HepG2 (cell line): ENCODE measurements at regions not wholly inside any gene's neighbourhood (a gene's known extent, or its start where the extent isn't known, plus 50 kb on each side); places are given as distances from the start of the nearest gene placed in this dataset.

Experiments
- ATAD3A ChIP-seq: sonication (generic); formaldehyde crosslinking; IDR thresholded peaks from 2 replicates; pipeline ENCODE4 v1.4.0; 2020; ENCODE audit warnings: missing genetic modification reagents
- CCDC6 ChIP-seq: sonication (generic); formaldehyde crosslinking; IDR thresholded peaks from 2 replicates; pipeline ENCODE4 v1.8.1; 2022; ENCODE audit warnings: mild to moderate bottlenecking, missing genetic modification reagents, moderate library complexity
- NR2F2 ChIP-seq: IDR thresholded peaks from 2 replicates; pipeline ENCODE4 v1.6.1; 2012; ENCODE audit warnings: low read depth, inconsistent platforms, borderline replicate concordance
- PLRG1 ChIP-seq: fragments of 450-650 bp; conservative IDR thresholded peaks from 2 replicates; pipeline ENCODE4 v1.6.1; 2016
- PTBP1 ChIP-seq: fragments of 200-400 bp; formaldehyde crosslinking; IDR thresholded peaks from 2 replicates; pipeline ENCODE4 v1.6.1; 2018; ENCODE audit warnings: low read length, low read depth; ENCODE audit not compliant: poor library complexity, severe bottlenecking
- ZNF576 ChIP-seq: sonication (generic); formaldehyde crosslinking; IDR thresholded peaks from 2 replicates; pipeline ENCODE4 v1.4.0; 2020; ENCODE audit warnings: mild to moderate bottlenecking, missing genetic modification reagents
- ZNF615 ChIP-seq: sonication (generic); formaldehyde crosslinking; IDR thresholded peaks from 2 replicates; pipeline ENCODE4 v1.5.0; 2020; ENCODE audit warnings: mild to moderate bottlenecking, missing genetic modification reagents, borderline replicate concordance
- ZNF678 ChIP-seq: sonication (generic); formaldehyde crosslinking; IDR thresholded peaks from 2 replicates; pipeline ENCODE4 v1.4.0; 2020; ENCODE audit warnings: mild to moderate bottlenecking, missing genetic modification reagents
- TF ChIP-seq, protein P1 (sequence below): sonication (generic); formaldehyde crosslinking; IDR thresholded peaks from 2 replicates; pipeline ENCODE4 v1.5.1; 2020; ENCODE audit warnings: missing genetic modification reagents, mild to moderate bottlenecking, borderline replicate concordance
- TF ChIP-seq, protein P2 (sequence below), 2 experiments: fragments of 450-650 bp in 1 of 2; sonication (generic) in 1 of 2; formaldehyde crosslinking in 1 of 2; IDR thresholded peaks; 2 replicates each; pipeline versions ENCODE4 v1.6.1 to v1.8.0; 2016 to 2022; ENCODE audit warnings: antibody characterized with exemption in 1 of 2, mild to moderate bottlenecking in 1 of 2, missing genetic modification reagents in 1 of 2
- TF ChIP-seq, protein P3 (sequence below): sonication (generic); formaldehyde crosslinking; IDR thresholded peaks from 2 replicates; pipeline ENCODE4 v1.4.0; 2020; ENCODE audit warnings: missing genetic modification reagents, borderline replicate concordance

- TF ChIP-seq NR2F2 (no peak; the same call in 1 of the 2 replicates), ATAD3A (CRISPR knock-in tag) (no peak), ZNF615 (CRISPR knock-in tag) (no peak), PLRG1 (no peak), PTBP1 (no peak), ZNF576 (CRISPR knock-in tag) (no peak), CCDC6 (no peak), ZNF678 (no peak)
- TF ChIP-seq, protein P1, sequence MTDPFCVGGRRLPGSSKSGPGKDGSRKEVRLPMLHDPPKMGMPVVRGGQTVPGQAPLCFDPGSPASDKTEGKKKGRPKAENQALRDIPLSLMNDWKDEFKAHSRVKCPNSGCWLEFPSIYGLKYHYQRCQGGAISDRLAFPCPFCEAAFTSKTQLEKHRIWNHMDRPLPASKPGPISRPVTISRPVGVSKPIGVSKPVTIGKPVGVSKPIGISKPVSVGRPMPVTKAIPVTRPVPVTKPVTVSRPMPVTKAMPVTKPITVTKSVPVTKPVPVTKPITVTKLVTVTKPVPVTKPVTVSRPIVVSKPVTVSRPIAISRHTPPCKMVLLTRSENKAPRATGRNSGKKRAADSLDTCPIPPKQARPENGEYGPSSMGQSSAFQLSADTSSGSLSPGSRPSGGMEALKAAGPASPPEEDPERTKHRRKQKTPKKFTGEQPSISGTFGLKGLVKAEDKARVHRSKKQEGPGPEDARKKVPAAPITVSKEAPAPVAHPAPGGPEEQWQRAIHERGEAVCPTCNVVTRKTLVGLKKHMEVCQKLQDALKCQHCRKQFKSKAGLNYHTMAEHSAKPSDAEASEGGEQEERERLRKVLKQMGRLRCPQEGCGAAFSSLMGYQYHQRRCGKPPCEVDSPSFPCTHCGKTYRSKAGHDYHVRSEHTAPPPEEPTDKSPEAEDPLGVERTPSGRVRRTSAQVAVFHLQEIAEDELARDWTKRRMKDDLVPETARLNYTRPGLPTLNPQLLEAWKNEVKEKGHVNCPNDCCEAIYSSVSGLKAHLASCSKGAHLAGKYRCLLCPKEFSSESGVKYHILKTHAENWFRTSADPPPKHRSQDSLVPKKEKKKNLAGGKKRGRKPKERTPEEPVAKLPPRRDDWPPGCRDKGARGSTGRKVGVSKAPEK (CRISPR knock-in tag): 0 out of 2 replicates have a peak, but pooled peaks have one; percentile 60
- TF ChIP-seq, protein P2, sequence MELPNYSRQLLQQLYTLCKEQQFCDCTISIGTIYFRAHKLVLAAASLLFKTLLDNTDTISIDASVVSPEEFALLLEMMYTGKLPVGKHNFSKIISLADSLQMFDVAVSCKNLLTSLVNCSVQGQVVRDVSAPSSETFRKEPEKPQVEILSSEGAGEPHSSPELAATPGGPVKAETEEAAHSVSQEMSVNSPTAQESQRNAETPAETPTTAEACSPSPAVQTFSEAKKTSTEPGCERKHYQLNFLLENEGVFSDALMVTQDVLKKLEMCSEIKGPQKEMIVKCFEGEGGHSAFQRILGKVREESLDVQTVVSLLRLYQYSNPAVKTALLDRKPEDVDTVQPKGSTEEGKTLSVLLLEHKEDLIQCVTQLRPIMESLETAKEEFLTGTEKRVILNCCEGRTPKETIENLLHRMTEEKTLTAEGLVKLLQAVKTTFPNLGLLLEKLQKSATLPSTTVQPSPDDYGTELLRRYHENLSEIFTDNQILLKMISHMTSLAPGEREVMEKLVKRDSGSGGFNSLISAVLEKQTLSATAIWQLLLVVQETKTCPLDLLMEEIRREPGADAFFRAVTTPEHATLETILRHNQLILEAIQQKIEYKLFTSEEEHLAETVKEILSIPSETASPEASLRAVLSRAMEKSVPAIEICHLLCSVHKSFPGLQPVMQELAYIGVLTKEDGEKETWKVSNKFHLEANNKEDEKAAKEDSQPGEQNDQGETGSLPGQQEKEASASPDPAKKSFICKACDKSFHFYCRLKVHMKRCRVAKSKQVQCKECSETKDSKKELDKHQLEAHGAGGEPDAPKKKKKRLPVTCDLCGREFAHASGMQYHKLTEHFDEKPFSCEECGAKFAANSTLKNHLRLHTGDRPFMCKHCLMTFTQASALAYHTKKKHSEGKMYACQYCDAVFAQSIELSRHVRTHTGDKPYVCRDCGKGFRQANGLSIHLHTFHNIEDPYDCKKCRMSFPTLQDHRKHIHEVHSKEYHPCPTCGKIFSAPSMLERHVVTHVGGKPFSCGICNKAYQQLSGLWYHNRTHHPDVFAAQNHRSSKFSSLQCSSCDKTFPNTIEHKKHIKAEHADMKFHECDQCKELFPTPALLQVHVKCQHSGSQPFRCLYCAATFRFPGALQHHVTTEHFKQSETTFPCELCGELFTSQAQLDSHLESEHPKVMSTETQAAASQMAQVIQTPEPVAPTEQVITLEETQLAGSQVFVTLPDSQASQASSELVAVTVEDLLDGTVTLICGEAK (IDR thresholded peaks at IDR 0.05): no peak
- TF ChIP-seq, protein P2 (CRISPR knock-in tag; IDR thresholded peaks at IDR 0.05): peak; percentile 62; the same call in 1 of the 2 replicates
- TF ChIP-seq, protein P3, sequence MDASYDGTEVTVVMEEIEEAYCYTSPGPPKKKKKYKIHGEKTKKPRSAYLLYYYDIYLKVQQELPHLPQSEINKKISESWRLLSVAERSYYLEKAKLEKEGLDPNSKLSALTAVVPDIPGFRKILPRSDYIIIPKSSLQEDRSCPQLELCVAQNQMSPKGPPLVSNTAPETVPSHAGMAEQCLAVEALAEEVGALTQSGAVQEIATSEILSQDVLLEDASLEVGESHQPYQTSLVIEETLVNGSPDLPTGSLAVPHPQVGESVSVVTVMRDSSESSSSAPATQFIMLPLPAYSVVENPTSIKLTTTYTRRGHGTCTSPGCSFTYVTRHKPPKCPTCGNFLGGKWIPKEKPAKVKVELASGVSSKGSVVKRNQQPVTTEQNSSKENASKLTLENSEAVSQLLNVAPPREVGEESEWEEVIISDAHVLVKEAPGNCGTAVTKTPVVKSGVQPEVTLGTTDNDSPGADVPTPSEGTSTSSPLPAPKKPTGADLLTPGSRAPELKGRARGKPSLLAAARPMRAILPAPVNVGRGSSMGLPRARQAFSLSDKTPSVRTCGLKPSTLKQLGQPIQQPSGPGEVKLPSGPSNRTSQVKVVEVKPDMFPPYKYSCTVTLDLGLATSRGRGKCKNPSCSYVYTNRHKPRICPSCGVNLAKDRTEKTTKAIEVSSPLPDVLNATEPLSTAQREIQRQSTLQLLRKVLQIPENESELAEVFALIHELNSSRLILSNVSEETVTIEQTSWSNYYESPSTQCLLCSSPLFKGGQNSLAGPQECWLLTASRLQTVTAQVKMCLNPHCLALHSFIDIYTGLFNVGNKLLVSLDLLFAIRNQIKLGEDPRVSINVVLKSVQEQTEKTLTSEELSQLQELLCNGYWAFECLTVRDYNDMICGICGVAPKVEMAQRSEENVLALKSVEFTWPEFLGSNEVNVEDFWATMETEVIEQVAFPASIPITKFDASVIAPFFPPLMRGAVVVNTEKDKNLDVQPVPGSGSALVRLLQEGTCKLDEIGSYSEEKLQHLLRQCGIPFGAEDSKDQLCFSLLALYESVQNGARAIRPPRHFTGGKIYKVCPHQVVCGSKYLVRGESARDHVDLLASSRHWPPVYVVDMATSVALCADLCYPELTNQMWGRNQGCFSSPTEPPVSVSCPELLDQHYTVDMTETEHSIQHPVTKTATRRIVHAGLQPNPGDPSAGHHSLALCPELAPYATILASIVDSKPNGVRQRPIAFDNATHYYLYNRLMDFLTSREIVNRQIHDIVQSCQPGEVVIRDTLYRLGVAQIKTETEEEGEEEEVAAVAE: 0 out of 2 replicates have a peak, but pooled peaks have one; percentile 43
These were observed 235.8 kb downstream of the NFATC2 start (continued) for GRCh38 chr20:51306521-51307358.
